Urothelium cell line (cell line): ENCODE measurements at regions not wholly inside any gene's neighbourhood (a gene's known extent, or its start where the extent isn't known, plus 50 kb on each side); places are given as distances from the start of the nearest gene placed in this dataset.
"Not testable (repeated sequence)": the region's sequence is repeated elsewhere in the genome, so short reads cannot be mapped to it uniquely, and the experiment has no call there.

Experiments used
- DNase-seq: peaks from one replicate; pipeline ENCODE4 v3.0.0; 2011; ENCODE audit warnings: low spot score, mixed read lengths
- FAIRE-seq: peaks from 2 replicates; lab custom pipeline; 2011; peaks lifted over from hg19 to GRCh38; lab: Jason Lieb, UNC

GRCh38 chr5:102554082-102554481, 55.3 kb upstream of the SLCO6A1 start:
- DNase-seq: no peak
- no peak for FAIRE-seq

- FAIRE-seq: no peak
- DNase-seq: peak; percentile 6
Observed at GRCh38 chr5:102554728-102555127, 55.9 kb upstream of the SLCO6A1 start.

- FAIRE-seq: no peak
- DNase-seq: peak; percentile 30
Observed at GRCh38 chr5:102561894-102562760, 63.3 kb upstream of the SLCO6A1 start.

- DNase-seq (no peak), FAIRE-seq (no peak)
Observed at GRCh38 chr5:102570747-102571146, 71.9 kb upstream of the SLCO6A1 start.

GRCh38 chr5:102578362-102578761, 79.6 kb upstream of the SLCO6A1 start:
- FAIRE-seq: no peak
- DNase-seq: no peak

GRCh38 chr5:102579379-102579778, 80.6 kb upstream of the SLCO6A1 start:
- no peak for DNase-seq
- FAIRE-seq: no peak

GRCh38 chr5:102581011-102581410, 82.2 kb upstream of the SLCO6A1 start:
- FAIRE-seq: no peak
- DNase-seq: no peak

GRCh38 chr5:102582696-102583095, 83.9 kb upstream of the SLCO6A1 start:
- DNase-seq: no peak
- FAIRE-seq: no peak

- DNase-seq: peak; percentile 14
Observed at GRCh38 chr5:102583276-102584124, 84.7 kb upstream of the SLCO6A1 start.

GRCh38 chr5:102589661-102590060, 90.9 kb upstream of the SLCO6A1 start:
- DNase-seq: no peak
- FAIRE-seq: no peak

More at GRCh38 chr5:102583276-102584124, 84.7 kb upstream of the SLCO6A1 start:
- FAIRE-seq: no peak

GRCh38 chr5:102590467-102590866, 91.7 kb upstream of the SLCO6A1 start:
- DNase-seq: no peak
- FAIRE-seq: no peak

GRCh38 chr5:102591650-102592049, 92.8 kb upstream of the SLCO6A1 start:
- FAIRE-seq: no peak
- DNase-seq: no peak

GRCh38 chr5:102592586-102592985, 93.8 kb upstream of the SLCO6A1 start:
- FAIRE-seq, DNase-seq: not testable (repeated sequence)

- no peak for DNase-seq
- FAIRE-seq: no peak
Observed at GRCh38 chr5:102594192-102594591, 95.4 kb upstream of the SLCO6A1 start.

GRCh38 chr5:102595332-102595731, 96.5 kb upstream of the SLCO6A1 start:
- DNase-seq: no peak
- no peak for FAIRE-seq

GRCh38 chr5:102596113-102596512, 97.3 kb upstream of the SLCO6A1 start:
- DNase-seq: no peak
- FAIRE-seq: no peak

- DNase-seq: no peak
- FAIRE-seq: no peak
Observed at GRCh38 chr5:102596951-102597350, 98.2 kb upstream of the SLCO6A1 start.

GRCh38 chr5:102599289-102599688, 100.5 kb upstream of the SLCO6A1 start:
- DNase-seq: no peak
- no peak for FAIRE-seq

GRCh38 chr5:102600964-102601363, 102.2 kb upstream of the SLCO6A1 start:
- DNase-seq (peak; percentile 8), FAIRE-seq (no peak)

GRCh38 chr5:102603670-102604069, 104.9 kb upstream of the SLCO6A1 start:
- no peak for FAIRE-seq
- DNase-seq: no peak

GRCh38 chr5:102608414-102608813, 109.6 kb upstream of the SLCO6A1 start:
- FAIRE-seq: no peak
- DNase-seq: no peak

- FAIRE-seq: no peak
- no peak for DNase-seq
Observed at GRCh38 chr5:102611312-102611711, 112.5 kb upstream of the SLCO6A1 start.
